Kidney epithelial cell (primary cell): ENCODE measurements at regions not wholly inside any gene's neighbourhood (a gene's known extent, or its start where the extent isn't known, plus 50 kb on each side); places are given as distances from the start of the nearest gene placed in this dataset.
"Not testable (repeated sequence)": the region's sequence is repeated elsewhere in the genome, so short reads cannot be mapped to it uniquely, and the experiment has no call there.

Experiments used
- DNase-seq: peaks from one replicate; pipeline ENCODE4 v3.0.0-alpha.2; 2010; ENCODE audit warnings: low read depth
- H3K27me3 ChIP-seq: 2 replicates; pipeline ENCODE4 v1.6.0; 2011; ENCODE audit warnings: low read length; ENCODE audit not compliant: control insufficient read depth, insufficient read depth
- H3K36me3 ChIP-seq: 2 replicates; pipeline ENCODE4 v1.5.1; 2011; ENCODE audit warnings: low read length; ENCODE audit not compliant: control insufficient read depth, insufficient read depth
- H3K4me3 ChIP-seq: 2 replicates; pipeline ENCODE4 v1.5.1; 2011; ENCODE audit warnings: low read depth, mild to moderate bottlenecking, control low read depth, low read length
- CTCF ChIP-seq: IDR thresholded peaks from 2 replicates; pipeline ENCODE4 v1.5.1; 2011; ENCODE audit warnings: mild to moderate bottlenecking, moderate library complexity, low read length, control low read depth, inconsistent platforms; ENCODE audit not compliant: insufficient read depth, poor library complexity, severe bottlenecking

GRCh38 chr15:84360902-84361301, 125.3 kb downstream of the GOLGA6L4 start:
- DNase-seq, H3K4me3 ChIP-seq, H3K27me3 ChIP-seq, H3K36me3 ChIP-seq: not testable (repeated sequence)

- not testable (repeated sequence) for H3K4me3 ChIP-seq, DNase-seq, H3K27me3 ChIP-seq, H3K36me3 ChIP-seq
These were observed 148.8 kb downstream of the GOLGA6L4 start for GRCh38 chr15:84384421-84384820.

GRCh38 chr15:84387086-84387485, 151.5 kb downstream of the GOLGA6L4 start:
- no peak for TF ChIP-seq CTCF
- no peak for DNase-seq
- Histone ChIP-seq H3K36me3 (no peaks in the 10 kb centered on the region), H3K4me3 (no peak overlapping the region), H3K27me3 (peaks cover 2% of the 10 kb centered on the region)

- not testable (repeated sequence) for H3K4me3 ChIP-seq, H3K27me3 ChIP-seq, H3K36me3 ChIP-seq, DNase-seq
These were observed 152.6 kb downstream of the GOLGA6L4 start for GRCh38 chr15:84388201-84388600.

- not testable (repeated sequence) for H3K36me3 ChIP-seq, H3K4me3 ChIP-seq, H3K27me3 ChIP-seq, DNase-seq
These were observed 153.1 kb downstream of the GOLGA6L4 start for GRCh38 chr15:84388638-84389037.

GRCh38 chr15:84390324-84390723, 154.8 kb downstream of the GOLGA6L4 start:
- H3K36me3 ChIP-seq, H3K4me3 ChIP-seq, DNase-seq, H3K27me3 ChIP-seq: not testable (repeated sequence)

- Histone ChIP-seq H3K27me3 (peaks cover 2% of the 10 kb centered on the region), H3K4me3 (no peak overlapping the region), H3K36me3 (no peaks in the 10 kb centered on the region)
- no peak for DNase-seq
- no peak for TF ChIP-seq CTCF
These were observed 155.6 kb downstream of the GOLGA6L4 start for GRCh38 chr15:84391191-84391590.

GRCh38 chr15:84392020-84392419, 156.4 kb downstream of the GOLGA6L4 start:
- DNase-seq, H3K36me3 ChIP-seq, H3K4me3 ChIP-seq, H3K27me3 ChIP-seq: not testable (repeated sequence)

GRCh38 chr15:84393386-84393936, 157.9 kb downstream of the GOLGA6L4 start:
- H3K36me3 ChIP-seq, H3K27me3 ChIP-seq, H3K4me3 ChIP-seq, DNase-seq: not testable (repeated sequence)

- not testable (repeated sequence) for H3K36me3 ChIP-seq, H3K4me3 ChIP-seq, H3K27me3 ChIP-seq, DNase-seq
These were observed 158.4 kb downstream of the GOLGA6L4 start for GRCh38 chr15:84393966-84394365.

GRCh38 chr15:84395384-84395783, 159.8 kb downstream of the GOLGA6L4 start:
- H3K4me3 ChIP-seq, H3K36me3 ChIP-seq: not testable (repeated sequence)

GRCh38 chr15:84395881-84396280, 160.3 kb downstream of the GOLGA6L4 start:
- H3K4me3 ChIP-seq, DNase-seq, H3K27me3 ChIP-seq, H3K36me3 ChIP-seq: not testable (repeated sequence)

More at GRCh38 chr15:84395384-84395783, 159.8 kb downstream of the GOLGA6L4 start:
- not testable (repeated sequence) for H3K27me3 ChIP-seq, DNase-seq

- not testable (repeated sequence) for H3K36me3 ChIP-seq, H3K27me3 ChIP-seq
These were observed 161.5 kb downstream of the GOLGA6L4 start for GRCh38 chr15:84397066-84397465.

More at GRCh38 chr15:84397066-84397465, 161.5 kb downstream of the GOLGA6L4 start:
- not testable (repeated sequence) for H3K4me3 ChIP-seq, DNase-seq
